Iris pigment epithelial cell (primary cell): ENCODE measurements at regions not wholly inside any gene's neighbourhood (a gene's known extent, or its start where the extent isn't known, plus 50 kb on each side); places are given as distances from the start of the nearest gene placed in this dataset.
A peak's percentile ranks its signal among the peaks of the same experiment; 100 is the strongest.

Experiments used
- DNase-seq: peaks from one replicate; pipeline ENCODE4 v3.0.0-alpha.2; 2011; ENCODE audit warnings: low read depth

DNA sequence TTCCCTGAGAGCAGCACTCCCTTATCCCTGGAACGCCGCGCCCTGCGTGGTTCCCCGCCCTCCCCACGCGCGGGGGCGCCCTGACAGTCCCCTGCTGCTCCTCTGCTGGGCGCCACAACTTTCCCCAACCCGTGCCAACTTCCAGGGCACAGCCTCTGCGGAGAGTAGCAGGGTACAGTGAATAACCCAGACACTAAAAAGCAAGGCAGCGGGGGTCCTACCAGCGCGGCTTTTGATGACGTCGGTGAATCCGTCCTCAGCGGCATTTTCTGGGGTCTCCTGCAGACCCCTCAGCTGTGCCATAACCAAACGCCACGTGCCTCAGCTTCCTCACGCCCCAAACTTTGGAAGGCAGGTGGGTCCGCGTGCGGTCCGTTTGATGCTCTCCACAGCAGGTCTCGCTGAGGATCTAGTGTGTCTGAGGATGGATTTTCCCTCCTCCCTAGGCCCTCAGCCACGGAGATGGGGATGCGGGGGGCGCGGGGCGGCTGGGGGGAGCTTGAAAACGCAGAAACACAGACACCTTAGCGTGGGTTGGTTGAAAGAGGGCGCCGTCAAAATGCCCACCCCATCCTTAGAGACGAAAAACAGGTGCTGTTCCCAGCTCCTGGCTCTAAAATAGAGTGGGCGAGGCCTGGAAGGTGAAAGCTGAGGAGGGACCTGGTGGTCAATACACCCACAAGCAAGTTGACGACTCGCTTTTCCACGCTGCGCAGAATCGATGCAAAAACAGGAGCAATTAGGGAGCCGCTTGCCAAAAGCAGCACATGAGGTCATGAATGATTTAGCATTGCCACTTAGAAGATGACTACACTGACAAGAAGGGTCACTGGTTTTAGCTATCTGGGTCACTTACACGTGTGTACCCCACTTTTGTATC, 405.6 kb downstream of the FAM47A start:
- no peak for DNase-seq

DNA sequence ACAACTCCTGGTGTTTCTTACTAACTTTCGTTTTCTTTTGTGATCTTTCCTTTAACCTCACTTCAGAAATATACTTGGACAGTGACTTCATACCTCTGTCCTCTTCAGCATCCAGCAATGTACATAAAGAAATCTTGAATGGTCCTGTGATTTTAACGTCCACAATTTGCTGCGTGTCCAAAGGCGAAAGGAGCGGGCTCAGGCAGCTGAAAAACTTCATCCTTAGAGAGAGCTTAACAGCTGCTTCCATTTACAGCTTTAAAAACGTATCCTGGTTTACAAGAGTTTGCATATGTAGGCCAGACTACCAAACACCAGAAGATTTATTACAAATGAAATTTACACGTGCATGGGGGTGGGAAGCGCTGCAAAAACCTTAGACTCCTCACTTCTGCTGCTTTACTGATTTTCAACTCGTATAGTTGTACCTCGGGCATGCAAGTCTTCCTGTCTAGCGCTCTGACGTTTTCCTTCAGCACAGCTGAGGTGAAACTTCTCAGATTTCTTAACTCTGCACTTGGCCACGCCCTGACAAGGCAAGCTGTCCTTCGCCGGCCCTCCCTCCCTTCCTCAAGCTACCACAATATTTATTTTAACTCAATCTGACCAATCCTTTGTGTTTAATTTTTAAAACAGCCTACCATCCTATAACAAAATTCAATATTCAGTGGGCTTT, 406.4 kb downstream of the FAM47A start:
- DNase-seq: peak; percentile 54

DNA sequence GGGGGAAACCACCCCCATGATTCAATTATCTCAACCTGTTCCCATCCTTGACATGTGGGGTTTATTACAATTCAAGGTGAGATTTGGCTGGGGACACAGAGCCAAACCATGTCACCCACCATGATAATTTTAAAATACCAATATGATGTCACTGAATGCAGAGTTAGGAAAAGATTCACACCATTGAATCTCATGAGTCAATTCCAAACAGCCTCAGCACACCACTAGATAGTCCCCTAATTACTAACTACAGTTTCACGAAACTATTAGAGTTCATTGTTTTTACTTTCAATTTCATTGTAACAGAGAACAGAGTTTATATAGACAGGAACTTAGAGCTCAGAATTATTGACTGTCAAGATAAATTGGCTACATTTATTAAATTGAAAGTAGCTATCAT, 410.2 kb downstream of the FAM47A start:
- no peak for DNase-seq

DNA sequence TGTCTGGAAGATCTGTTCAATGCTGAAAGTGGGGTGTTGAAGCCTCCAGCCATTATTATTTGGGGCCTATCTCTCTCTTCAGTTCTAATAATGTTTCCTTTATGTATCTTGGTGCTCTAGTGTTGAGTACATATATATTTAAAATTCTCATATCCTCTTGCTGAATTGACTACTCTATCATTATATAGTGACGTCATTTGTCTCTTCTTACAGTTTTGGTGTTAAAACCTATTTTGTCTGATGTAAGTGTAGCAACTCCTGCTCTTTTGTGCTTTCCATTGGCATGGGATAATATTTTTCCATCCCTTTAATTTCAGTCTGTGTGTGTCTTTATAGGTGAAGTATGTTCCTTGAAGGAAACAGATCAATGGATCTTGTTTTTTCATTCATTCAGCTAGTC, 446.0 kb downstream of the FAM47A start:
- DNase-seq: no peak
